GM23338 (cell line): ENCODE measurements at regions not wholly inside any gene's neighbourhood (a gene's known extent, or its start where the extent isn't known, plus 50 kb on each side); places are given as distances from the start of the nearest gene placed in this dataset.
A peak's percentile ranks its signal among the peaks of the same experiment; 100 is the strongest.

Experiments
- ATAC-seq: fragments of 200-7000 bp; cut with Tn5 transposase; 3 replicates; pipeline ENCODE4 v1.9.1; 2020
- DNase-seq: peaks from one replicate; pipeline ENCODE4 v3.0.0-alpha.2; 2015; ENCODE audit warnings: low spot score
- H2AFZ ChIP-seq: fragments of 200-600 bp; sonication (generic); 2 replicates; pipeline ENCODE4 v1.8.0; 2016; ENCODE audit warnings: antibody characterized with exemption, mild to moderate bottlenecking, moderate library complexity
- H3F3A ChIP-seq: fragments of 200-600 bp; sonication (generic); replicated peaks from 2 replicates; pipeline ENCODE4 v1.8.0; 2017; ENCODE audit warnings: antibody characterized with exemption, mixed run types, low read depth
- H3K27ac ChIP-seq: fragments of 200-600 bp; sonication (generic); 2 replicates; pipeline ENCODE4 v1.6.1; 2016; ENCODE audit warnings: low read depth
- H3K27me3 ChIP-seq: fragments of 200-600 bp; sonication (generic); 2 replicates; pipeline ENCODE4 v1.8.0; 2016; ENCODE audit warnings: mild to moderate bottlenecking, mixed run types, moderate library complexity; ENCODE audit not compliant: insufficient read depth
- H3K36me3 ChIP-seq: fragments of 200-600 bp; sonication (generic); 2 replicates; pipeline ENCODE4 v1.8.0; 2016; ENCODE audit warnings: mild to moderate bottlenecking; ENCODE audit not compliant: insufficient read depth
- H3K4me1 ChIP-seq: fragments of 200-600 bp; sonication (generic); 2 replicates; pipeline ENCODE4 v1.8.0; 2016; ENCODE audit warnings: mild to moderate bottlenecking, moderate library complexity; ENCODE audit not compliant: insufficient read depth
- H3K4me2 ChIP-seq: fragments of 200-600 bp; sonication (generic); 2 replicates; pipeline ENCODE4 v1.7.1; 2017; ENCODE audit warnings: mixed run types
- H3K4me3 ChIP-seq: fragments of 200-600 bp; sonication (generic); 2 replicates; pipeline ENCODE4 v1.6.1; 2016; ENCODE audit warnings: mixed run types
- H3K79me2 ChIP-seq: fragments of 200-600 bp; sonication (generic); replicated peaks from 2 replicates; pipeline ENCODE4 v1.8.0; 2017; ENCODE audit warnings: mild to moderate bottlenecking; ENCODE audit not compliant: insufficient read depth
- H3K9me2 ChIP-seq: fragments of 200-600 bp; sonication (generic); 2 replicates; pipeline ENCODE4 v1.8.0; 2017; ENCODE audit not compliant: insufficient read depth
- H4K20me1 ChIP-seq: fragments of 200-600 bp; sonication (generic); replicated peaks from 2 replicates; pipeline ENCODE4 v1.8.0; 2017; ENCODE audit warnings: mild to moderate bottlenecking; ENCODE audit not compliant: insufficient read depth
- H3K27ac Mint-ChIP-seq: 2 replicates; pipeline ENCODE4 v1.8.0; 2020; ENCODE audit warnings: inconsistent platforms, mild to moderate bottlenecking, moderate library complexity, mixed read lengths
- H3K27me3 Mint-ChIP-seq: 3 replicates; pipeline ENCODE4 v1.8.0; 2022; ENCODE audit warnings: low read depth, mild to moderate bottlenecking, moderate library complexity, mixed read lengths, inconsistent platforms; ENCODE audit not compliant: insufficient read depth, poor library complexity
- H3K36me3 Mint-ChIP-seq: 3 replicates; pipeline ENCODE4 v1.8.0; 2021; ENCODE audit warnings: low read depth, mild to moderate bottlenecking, inconsistent platforms, moderate library complexity, mixed read lengths
- H3K4me1 Mint-ChIP-seq: 3 replicates; pipeline ENCODE4 v1.8.0; 2020; ENCODE audit warnings: mild to moderate bottlenecking, inconsistent platforms, mixed read lengths
- H3K4me3 Mint-ChIP-seq: 3 replicates; pipeline ENCODE4 v1.8.0; 2021; ENCODE audit warnings: moderate library complexity, mild to moderate bottlenecking, inconsistent platforms, mixed read lengths
- H3K9me3 Mint-ChIP-seq: 3 replicates; pipeline ENCODE4 v1.8.0; 2020; ENCODE audit warnings: moderate library complexity, mild to moderate bottlenecking, inconsistent platforms, mixed read lengths
- CREB1 ChIP-seq: fragments of 250-450 bp; sonication (Bioruptor Pico); IDR thresholded peaks from 2 replicates; pipeline ENCODE4 v1.5.0; 2020; ENCODE audit warnings: low read depth, mild to moderate bottlenecking, moderate library complexity
- CTCF ChIP-seq, 2 experiments: fragments of 200-600 bp in 1 of 2; sonication (generic) in 1 of 2; conservative IDR thresholded peaks; 2 replicates each; pipeline versions ENCODE4 v1.5.1 to v1.6.1; 2016 to 2017; ENCODE audit warnings: antibody characterized with exemption in 2 of 2, low read depth in 2 of 2, mild to moderate bottlenecking in 2 of 2, moderate library complexity in 1 of 2
- ETS1 ChIP-seq: IDR thresholded peaks from 2 replicates; pipeline ENCODE4 v1.6.1; 2016; ENCODE audit warnings: antibody characterized with exemption
- EZH2 ChIP-seq: fragments of 200-600 bp; sonication (generic); IDR thresholded peaks from one replicate; pipeline ENCODE4 v1.8.0; 2017; ENCODE audit warnings: antibody characterized with exemption, mild to moderate bottlenecking, low read depth; ENCODE audit not compliant: unreplicated experiment
- EZH2phosphoT487 ChIP-seq: fragments of 200-600 bp; sonication (generic); IDR thresholded peaks from one replicate; pipeline ENCODE4 v1.8.1; 2018; ENCODE audit warnings: antibody characterized with exemption; ENCODE audit not compliant: unreplicated experiment
- JUNB ChIP-seq: IDR thresholded peaks from one replicate; pipeline ENCODE4 v1.6.1; 2016; ENCODE audit warnings: antibody characterized with exemption; ENCODE audit not compliant: unreplicated experiment
- NANOG ChIP-seq: IDR thresholded peaks from 2 replicates; pipeline ENCODE4 v1.6.1; 2016; ENCODE audit warnings: antibody characterized with exemption, borderline replicate concordance
- POLR2AphosphoS5 ChIP-seq: IDR thresholded peaks from 2 replicates; pipeline ENCODE4 v1.6.1; 2016; ENCODE audit warnings: antibody characterized with exemption, low read depth
- REST ChIP-seq: IDR thresholded peaks from one replicate; pipeline ENCODE4 v1.6.1; 2018; ENCODE audit warnings: antibody characterized with exemption; ENCODE audit not compliant: unreplicated experiment
- STAT1 ChIP-seq: IDR thresholded peaks from one replicate; pipeline ENCODE4 v1.6.1; 2016; ENCODE audit warnings: antibody characterized with exemption; ENCODE audit not compliant: unreplicated experiment
- ZNF114 ChIP-seq: fragments of 250-450 bp; sonication (Bioruptor Pico); IDR thresholded peaks from 2 replicates; pipeline ENCODE4 v1.5.0; 2020; ENCODE audit warnings: mild to moderate bottlenecking, moderate library complexity
- ZNF331 ChIP-seq: fragments of 250-450 bp; sonication (Bioruptor Pico); IDR thresholded peaks from 2 replicates; pipeline ENCODE4 v1.5.0; 2020; ENCODE audit warnings: low read depth, mild to moderate bottlenecking, moderate library complexity
- ZNF462 ChIP-seq: fragments of 250-450 bp; sonication (Bioruptor Pico); IDR thresholded peaks from 2 replicates; pipeline ENCODE4 v1.5.0; 2020; ENCODE audit warnings: mild to moderate bottlenecking, moderate library complexity

GRCh38 chr3:174352227-174352626, 506.9 kb upstream of the NAALADL2 start:
- Histone ChIP-seq H3K36me3 (no peaks in the 10 kb centered on the region), H3K4me1 (no peaks in the 10 kb centered on the region), H3K27me3 (no peaks in the 10 kb centered on the region), H3K27ac (no peak overlapping the region), H4K20me1 (no peaks in the 10 kb centered on the region), H3K4me3 (no peak overlapping the region), H2AFZ (peak overlapping the region; percentile 57; the same call in 1 of the 2 replicates), H3K79me2 (no peaks in the 10 kb centered on the region), H3K9me2 (no peaks in the 10 kb centered on the region), H3K4me2 (no peak overlapping the region), H3F3A (no peaks in the 10 kb centered on the region)
- Mint-ChIP-seq H3K4me3 (no peak overlapping the region), H3K4me1 (no peaks in the 10 kb centered on the region), H3K36me3 (peaks cover 17% of the 10 kb centered on the region; the same call in 2 of the 3 replicates), H3K27ac (no peak overlapping the region), H3K27me3 (peaks cover 1% of the 10 kb centered on the region), H3K9me3 (peaks cover 14% of the 10 kb centered on the region; the same call in 2 of the 3 replicates)
- DNase-seq = no peak
- no peak for ATAC-seq
- TF ChIP-seq EZH2 (no peak), POLR2AphosphoS5 (no peak), STAT1 (no peak), ZNF331 (CRISPR knock-in tag) (no peak), CREB1 (CRISPR knock-in tag) (no peak), ZNF114 (no peak), ZNF462 (no peak), NANOG (no peak), REST (no peak), CTCF (conservative IDR thresholded peaks at IDR 0.05; ENCODE audit: low read depth in 2 of 2) (no peak), ETS1 (no peak), JUNB (no peak), EZH2phosphoT487 (no peak)
